ENCODE measurements at regions not wholly inside any gene's neighbourhood (a gene's known extent, or its start where the extent isn't known, plus 50 kb on each side); places are given as distances from the start of the nearest gene placed in this dataset.

GRCh38 chr4:34629451-34629850 lies 1614.9 kb downstream of the ARAP2 start:
- DNase-seq (ENCODE audit: low spot score), result no peak
- no peak for TF ChIP-seq CTCF (IDR thresholded peaks at IDR 0.05)
- H3K27ac ChIP-seq, result no peak overlapping the region

GRCh38 chr4:34633241-34633640 lies 1611.1 kb downstream of the ARAP2 start:
- no peak for TF ChIP-seq CTCF (IDR thresholded peaks at IDR 0.05)
- H3K4me3 ChIP-seq, result no peak overlapping the region
- no peak for DNase-seq (ENCODE audit: low spot score)
- no peak overlapping the region for H3K27ac ChIP-seq

More at GRCh38 chr4:34629451-34629850, 1614.9 kb downstream of the ARAP2 start:
- H3K4me3 ChIP-seq, result no peak overlapping the region

GRCh38 chr4:34636623-34637022 lies 1607.7 kb downstream of the ARAP2 start:
- no peak for TF ChIP-seq CTCF (IDR thresholded peaks at IDR 0.05)
- Histone ChIP-seq H3K27ac (no peak overlapping the region), H3K4me3 (no peak overlapping the region)
- DNase-seq (ENCODE audit: low spot score), result no peak

GRCh38 chr4:34643476-34643875 lies 1600.8 kb downstream of the ARAP2 start:
- TF ChIP-seq CTCF (IDR thresholded peaks at IDR 0.05), result no peak
- no peak overlapping the region for H3K4me3 ChIP-seq
- no peak for DNase-seq (ENCODE audit: low spot score)
- H3K27ac ChIP-seq, result no peak overlapping the region

GRCh38 chr4:34644579-34645115 lies 1599.7 kb downstream of the ARAP2 start:
- Histone ChIP-seq H3K4me3 (no peak overlapping the region), H3K27ac (no peak overlapping the region)
- DNase-seq (ENCODE audit: low spot score), result no peak
- no peak for TF ChIP-seq CTCF (IDR thresholded peaks at IDR 0.05)

GRCh38 chr4:34649716-34650115 lies 1594.6 kb downstream of the ARAP2 start:
- DNase-seq (ENCODE audit: low spot score), result no peak
- no peak overlapping the region for H3K4me3 ChIP-seq
- no peak for TF ChIP-seq CTCF (IDR thresholded peaks at IDR 0.05)
- H3K27ac ChIP-seq, result no peak overlapping the region

- H3K27ac ChIP-seq, result no peak overlapping the region
- TF ChIP-seq CTCF (IDR thresholded peaks at IDR 0.05), result no peak
- no peak overlapping the region for H3K4me3 ChIP-seq
- no peak for DNase-seq (ENCODE audit: low spot score)
Measured at GRCh38 chr4:34664051-34664450, 1580.3 kb downstream of the ARAP2 start.
